Vagina (tissue), 2 donors: ENCODE measurements at regions not wholly inside any gene's neighbourhood (a gene's known extent, or its start where the extent isn't known, plus 50 kb on each side); places are given as distances from the start of the nearest gene placed in this dataset.
"Not testable (repeated sequence)": the region's sequence is repeated elsewhere in the genome, so short reads cannot be mapped to it uniquely, and the experiment has no call there.

Source experiments
- POLR2A ChIP-seq, 2 donors: fragments of 450-650 bp; IDR thresholded peaks; one replicate each; pipeline ENCODE4 v1.6.1; 2017; ENCODE audit warnings: antibody characterized with exemption in 2 of 2, mild to moderate bottlenecking in 2 of 2, moderate library complexity in 2 of 2
- POLR2AphosphoS5 ChIP-seq, 2 donors: sonication (generic); formaldehyde crosslinking; IDR thresholded peaks; one replicate each; pipeline ENCODE4 v1.9.0; 2017; ENCODE audit warnings: antibody characterized with exemption in 2 of 2, mild to moderate bottlenecking in 2 of 2, low read depth in 1 of 2; ENCODE audit not compliant: insufficient read depth in 1 of 2
- TF ChIP-seq, protein P1 (sequence below), 3 experiments: fragments of 450-650 bp in 2 of 3; fragments of 200-600 bp in 1 of 3; sonication (generic) in 1 of 3; IDR thresholded peaks; one replicate each; pipeline ENCODE4 v1.5.1; 2017 to 2019; ENCODE audit warnings: antibody characterized with exemption in 3 of 3, mild to moderate bottlenecking in 2 of 3, moderate library complexity in 2 of 3

DNA sequence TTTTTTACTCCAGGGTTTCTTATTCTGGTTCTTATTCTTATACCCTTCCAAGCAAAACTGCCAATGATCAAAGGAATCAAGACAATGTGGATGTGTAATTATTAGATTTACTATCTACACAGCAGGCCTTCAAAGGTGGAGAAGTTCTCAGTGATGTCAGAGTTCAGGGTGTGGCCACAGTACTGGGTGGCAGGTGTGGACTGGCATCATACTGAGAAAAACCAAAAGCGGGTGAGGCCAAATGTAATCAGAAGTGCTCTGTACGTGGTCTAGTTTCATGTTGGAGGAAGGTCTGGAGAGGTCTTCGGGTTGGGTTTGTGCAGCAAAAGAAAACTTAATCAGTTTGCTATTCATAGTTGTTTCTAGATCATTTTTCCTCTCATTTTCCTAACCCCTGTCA, 138.5 kb upstream of the GOLGA6L4 start:
- TF ChIP-seq, protein P1, sequence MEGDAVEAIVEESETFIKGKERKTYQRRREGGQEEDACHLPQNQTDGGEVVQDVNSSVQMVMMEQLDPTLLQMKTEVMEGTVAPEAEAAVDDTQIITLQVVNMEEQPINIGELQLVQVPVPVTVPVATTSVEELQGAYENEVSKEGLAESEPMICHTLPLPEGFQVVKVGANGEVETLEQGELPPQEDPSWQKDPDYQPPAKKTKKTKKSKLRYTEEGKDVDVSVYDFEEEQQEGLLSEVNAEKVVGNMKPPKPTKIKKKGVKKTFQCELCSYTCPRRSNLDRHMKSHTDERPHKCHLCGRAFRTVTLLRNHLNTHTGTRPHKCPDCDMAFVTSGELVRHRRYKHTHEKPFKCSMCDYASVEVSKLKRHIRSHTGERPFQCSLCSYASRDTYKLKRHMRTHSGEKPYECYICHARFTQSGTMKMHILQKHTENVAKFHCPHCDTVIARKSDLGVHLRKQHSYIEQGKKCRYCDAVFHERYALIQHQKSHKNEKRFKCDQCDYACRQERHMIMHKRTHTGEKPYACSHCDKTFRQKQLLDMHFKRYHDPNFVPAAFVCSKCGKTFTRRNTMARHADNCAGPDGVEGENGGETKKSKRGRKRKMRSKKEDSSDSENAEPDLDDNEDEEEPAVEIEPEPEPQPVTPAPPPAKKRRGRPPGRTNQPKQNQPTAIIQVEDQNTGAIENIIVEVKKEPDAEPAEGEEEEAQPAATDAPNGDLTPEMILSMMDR (IDR thresholded peaks at IDR 0.05): not testable (repeated sequence)
- TF ChIP-seq POLR2A (IDR thresholded peaks at IDR 0.05); POLR2AphosphoS5 (IDR thresholded peaks at IDR 0.05; ENCODE audit: insufficient read depth in 1 of 2, low read depth in 1 of 2): not testable (repeated sequence)
